Stimulated activated CD4-positive, alpha-beta T cell treated with anti-CD3 and anti-CD28 coated beads, Interleukin-15, amount 100 ng/mL, for 1 hour (primary cell): ENCODE measurements at regions not wholly inside any gene's neighbourhood (a gene's known extent, or its start where the extent isn't known, plus 50 kb on each side); places are given as distances from the start of the nearest gene placed in this dataset.
"Not testable (repeated sequence)": the region's sequence is repeated elsewhere in the genome, so short reads cannot be mapped to it uniquely, and the experiment has no call there.

Experiments used
- DNase-seq, 2 donors: peaks; one replicate each; pipeline ENCODE4 v3.0.0-alpha.2; 2020; ENCODE audit warnings: low read depth in 1 of 2, low spot score in 1 of 2

GRCh38 chr7:80019809-80020207 is 114.8 kb upstream of the GNAI1 start:
- DNase-seq: not testable (repeated sequence)

DNA sequence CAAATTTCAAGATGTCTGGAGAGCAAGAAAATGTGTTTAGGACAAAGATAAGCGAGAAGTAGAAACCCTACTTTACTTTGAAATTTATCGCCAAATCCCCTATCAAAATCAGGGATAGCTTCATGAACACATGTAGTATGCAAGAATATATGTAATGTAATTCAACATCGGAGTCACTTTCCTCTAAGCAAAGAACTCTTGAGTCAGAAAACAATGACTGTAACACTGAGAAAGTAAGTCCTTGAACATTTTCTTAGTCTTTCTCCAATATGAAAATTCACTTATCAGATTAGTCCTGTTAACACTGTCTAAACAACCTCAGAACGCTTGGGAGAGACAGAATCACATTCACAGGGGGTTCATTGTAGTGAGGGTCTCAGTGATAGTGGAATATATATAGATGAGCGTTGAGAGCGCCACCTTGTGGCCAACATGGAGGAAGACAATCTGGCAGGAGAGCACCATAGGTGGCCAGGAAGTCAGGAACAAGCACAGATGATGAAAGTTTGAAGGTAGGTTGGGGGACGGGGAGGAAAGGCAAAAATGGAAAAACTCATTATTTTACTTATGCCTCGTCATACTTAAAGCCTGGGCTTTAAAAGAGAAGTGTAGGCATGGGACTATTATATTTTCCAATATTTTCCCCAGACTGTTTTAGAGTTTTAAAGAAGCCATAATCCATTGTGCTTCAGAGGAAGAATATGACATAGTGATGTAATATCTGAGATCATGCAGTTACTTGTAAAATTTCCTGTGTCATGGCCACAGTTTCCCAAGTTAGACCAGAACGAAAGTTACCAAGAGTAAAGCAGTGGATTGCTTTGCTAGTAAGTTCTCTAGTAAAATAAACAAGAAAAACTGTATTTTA is 115.5 kb upstream of the GNAI1 start:
- DNase-seq: peak in 1 of 2 donors; percentile 11

DNA sequence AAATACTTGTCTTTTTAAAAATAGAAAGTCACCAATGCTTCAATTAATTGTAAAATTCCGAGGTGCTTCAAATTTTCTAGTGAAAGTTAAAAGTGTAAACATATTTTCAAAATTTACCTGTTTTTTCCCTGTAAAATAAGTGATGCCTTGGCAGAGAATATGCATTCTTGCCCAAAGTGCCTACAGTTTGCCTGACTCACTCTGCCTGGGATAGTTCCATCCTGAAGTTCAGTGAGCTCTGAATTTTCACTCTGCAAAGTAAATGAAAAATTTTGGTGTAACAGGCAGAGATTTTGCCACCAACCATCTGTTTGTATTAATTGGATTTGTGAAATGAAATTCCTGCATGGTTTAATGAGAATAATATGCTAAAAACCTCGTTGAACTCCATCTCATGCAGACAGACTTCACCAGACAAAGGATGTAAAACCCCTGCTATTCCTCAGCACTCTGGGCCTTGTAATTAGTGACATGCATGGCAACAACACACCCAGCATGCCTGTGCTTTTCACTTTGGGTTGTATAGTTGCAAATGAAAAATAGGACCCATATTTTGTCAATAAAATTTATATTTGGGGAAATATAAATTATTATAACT is 117.4 kb upstream of the GNAI1 start:
- DNase-seq: no peak

GRCh38 chr7:80014511-80014910 is 120.1 kb upstream of the GNAI1 start:
- no peak for DNase-seq

- no peak for DNase-seq
Measured at GRCh38 chr7:80008039-80008438, 126.6 kb upstream of the GNAI1 start.

- DNase-seq: no peak
Measured at GRCh38 chr7:80002865-80003264, 131.8 kb upstream of the GNAI1 start.

DNA sequence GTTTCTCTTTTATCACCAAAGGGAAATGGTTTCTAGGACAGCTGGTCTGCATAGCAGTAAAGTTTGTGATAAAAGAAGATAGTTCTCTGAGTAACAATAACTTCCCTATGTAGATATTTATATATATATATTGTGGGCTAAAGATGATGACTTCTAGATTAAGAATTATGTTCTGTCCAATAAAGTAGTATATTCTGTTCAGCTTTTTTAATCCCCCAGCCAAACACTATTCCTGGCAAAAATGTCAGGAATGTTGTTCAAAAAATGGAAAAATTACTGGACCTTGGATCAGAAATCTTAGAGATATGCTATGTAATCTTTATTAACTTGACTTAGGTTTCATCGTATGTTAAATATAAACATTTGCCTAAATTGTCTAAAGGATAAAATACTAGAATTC is 136.3 kb upstream of the GNAI1 start:
- DNase-seq: no peak

GRCh38 chr7:79997345-79997744 is 137.3 kb upstream of the GNAI1 start:
- no peak for DNase-seq

DNA sequence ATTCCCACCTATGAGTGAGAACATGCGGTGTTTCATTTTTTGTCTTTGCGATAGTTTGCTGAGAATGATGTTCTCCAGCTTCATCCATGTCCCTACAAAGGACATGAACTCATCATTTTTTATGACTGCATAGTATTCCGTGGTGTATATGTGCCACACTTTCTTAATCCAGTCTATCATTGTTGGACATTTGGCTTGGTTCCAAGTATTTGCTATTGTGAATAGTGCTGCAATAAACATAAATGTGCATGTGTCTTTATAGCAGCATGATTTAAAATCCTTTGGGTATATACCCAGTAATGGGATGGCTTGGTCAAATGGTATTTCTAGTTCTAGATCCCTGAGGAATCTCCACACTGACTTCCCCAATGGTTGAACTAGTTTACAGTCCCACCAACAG is 138.9 kb upstream of the GNAI1 start:
- not testable (repeated sequence) for DNase-seq

- no peak for DNase-seq
Measured at GRCh38 chr7:79988653-79989052, 146.0 kb upstream of the GNAI1 start.

DNA sequence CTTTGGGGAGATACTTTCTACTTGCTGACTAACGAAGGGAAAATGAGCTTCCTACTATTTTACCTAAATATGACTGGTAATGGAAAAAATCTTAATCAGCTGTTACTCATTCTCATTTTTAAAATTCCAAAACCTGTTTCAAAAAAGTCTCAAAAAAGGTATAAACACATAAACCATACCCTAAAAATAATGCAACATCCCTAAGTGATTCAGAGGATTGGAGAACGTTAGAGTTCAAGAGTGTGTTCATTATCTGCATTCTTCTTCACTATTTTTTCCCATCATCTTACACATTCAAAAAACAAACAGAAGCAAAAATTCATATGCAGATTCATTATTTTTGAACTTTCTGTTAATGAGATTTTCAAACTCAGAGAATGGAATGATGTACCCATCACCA is 150.4 kb upstream of the GNAI1 start:
- no peak for DNase-seq

- no peak for DNase-seq
Measured at GRCh38 chr7:79982141-79982770, 152.4 kb upstream of the GNAI1 start.

DNA sequence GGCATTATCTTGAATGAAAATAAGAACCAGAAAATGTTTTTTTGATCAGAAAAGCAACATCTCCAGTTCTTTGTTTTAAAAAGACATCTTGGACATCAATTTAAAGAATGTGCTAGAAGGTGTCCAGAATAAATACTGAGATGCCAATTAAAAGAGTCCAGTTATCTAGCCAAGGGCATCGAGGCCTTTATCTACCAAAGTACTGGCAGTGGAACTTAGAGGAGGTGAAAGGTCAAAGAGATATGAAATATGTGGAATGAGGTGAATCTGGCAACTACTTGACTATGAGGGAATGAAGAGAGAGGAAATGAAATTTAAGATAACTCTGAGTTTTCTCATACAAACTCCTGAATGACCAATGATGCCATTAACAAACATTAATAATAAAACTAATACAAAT is 154.3 kb upstream of the GNAI1 start:
- DNase-seq: no peak

- DNase-seq: no peak
Measured at GRCh38 chr7:79979437-79979836, 155.2 kb upstream of the GNAI1 start.

GRCh38 chr7:79977481-79977880 is 157.2 kb upstream of the GNAI1 start:
- no peak for DNase-seq

- not testable (repeated sequence) for DNase-seq
Measured at GRCh38 chr7:79976711-79977020, 158.0 kb upstream of the GNAI1 start.

GRCh38 chr7:79975986-79976710 is 158.5 kb upstream of the GNAI1 start:
- not testable (repeated sequence) for DNase-seq

DNA sequence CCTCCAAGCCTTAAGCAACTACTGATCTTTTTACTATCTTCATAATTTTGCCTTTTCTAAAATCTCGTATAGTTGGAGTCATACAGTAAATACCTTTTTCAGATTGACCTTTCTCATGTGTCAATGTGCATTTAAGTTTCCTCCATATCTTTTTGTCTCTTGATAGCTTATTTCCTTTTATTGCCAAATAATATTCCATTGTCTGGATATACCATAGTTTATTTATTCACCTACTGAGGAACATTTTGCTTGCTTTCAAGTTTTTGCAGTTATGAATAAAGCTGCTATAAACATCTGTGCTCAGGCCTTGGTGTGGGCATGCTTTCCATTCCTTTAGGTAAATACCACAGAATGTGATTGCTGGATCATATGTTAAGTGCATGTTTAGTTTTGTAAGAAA is 161.2 kb upstream of the GNAI1 start:
- no peak for DNase-seq

DNA sequence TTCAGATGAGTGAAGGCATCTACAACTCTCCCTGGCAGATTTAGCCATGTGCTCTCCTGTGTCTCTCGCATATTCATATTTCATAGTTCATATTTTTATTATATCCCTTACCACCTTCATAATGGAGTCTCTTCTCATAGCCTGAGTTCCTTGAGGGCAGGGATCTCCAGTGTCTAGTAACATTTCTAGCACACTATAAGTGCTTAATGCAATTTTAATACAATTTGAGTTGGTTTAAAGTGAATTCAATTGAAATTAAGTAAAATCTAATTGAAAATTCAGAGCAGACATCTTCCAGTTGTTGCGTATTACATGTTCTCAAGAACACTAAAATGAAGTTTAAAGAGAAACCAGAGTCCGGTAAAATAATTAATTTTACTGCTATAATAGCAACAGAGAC is 163.6 kb upstream of the GNAI1 start:
- DNase-seq: no peak

DNA sequence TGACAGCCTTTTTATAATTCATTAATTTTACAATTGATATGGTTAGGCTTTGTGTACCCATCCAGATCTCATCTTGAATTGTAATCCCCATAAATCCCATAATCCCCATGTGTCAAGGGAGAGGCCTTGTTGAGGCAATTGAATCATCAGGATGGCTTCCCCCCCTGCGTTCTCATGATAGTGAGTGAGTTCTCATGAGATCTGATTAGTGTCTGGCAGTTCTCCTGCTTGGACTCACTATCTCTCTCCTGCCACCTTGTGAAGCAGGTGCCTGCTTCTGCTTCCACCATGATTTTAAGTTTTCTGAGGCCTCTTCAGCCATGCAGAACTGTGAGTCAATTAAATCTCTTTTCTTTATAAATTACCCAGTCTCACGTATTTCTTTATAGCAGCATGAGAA is 165.7 kb upstream of the GNAI1 start:
- no peak for DNase-seq

DNA sequence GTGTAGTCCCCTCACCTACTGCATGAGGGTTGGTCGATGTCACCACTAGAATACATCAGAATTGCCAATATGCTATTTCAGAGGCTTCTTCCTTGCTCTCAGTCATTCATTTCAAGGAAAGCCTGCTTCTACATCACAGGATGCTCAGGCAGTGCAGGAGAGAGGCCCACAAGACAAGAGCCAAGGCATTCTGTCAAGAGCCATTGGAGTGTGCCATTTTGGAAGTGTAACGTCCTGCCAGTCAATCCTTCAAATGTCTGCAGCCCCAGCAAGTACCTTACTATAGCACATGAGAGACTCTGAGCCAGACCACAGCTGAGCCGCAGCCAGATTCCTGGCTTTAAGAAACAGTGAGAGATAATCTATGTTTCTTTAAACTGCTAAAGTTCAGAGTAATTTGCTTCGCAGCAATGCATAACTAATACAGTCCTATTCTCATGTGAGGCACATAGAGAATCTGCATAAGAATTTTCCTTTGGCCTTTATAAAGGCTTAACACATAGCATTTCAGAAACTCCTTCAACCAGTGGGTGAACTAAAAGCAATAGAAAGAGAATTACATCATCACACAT is 166.5 kb upstream of the GNAI1 start:
- DNase-seq: no peak
